ENCODE measurements at regions not wholly inside any gene's neighbourhood (a gene's known extent, or its start where the extent isn't known, plus 50 kb on each side); places are given as distances from the start of the nearest gene placed in this dataset.

GRCh38 chr5:126348855-126349635, 74.2 kb upstream of the GRAMD2B start:
- no peak overlapping the region for H3K4me3 ChIP-seq (ENCODE audit: low read length in 3 of 3)
- H3K27ac ChIP-seq (ENCODE audit: low read depth, low read length) = no peak overlapping the region
- no peaks in the 10 kb centered on the region for H3K36me3 ChIP-seq (ENCODE audit: control insufficient read depth in 3 of 3, insufficient read depth in 3 of 3, low read length in 3 of 3)
- H3K27me3 ChIP-seq (ENCODE audit: control insufficient read depth in 3 of 3, insufficient read depth in 3 of 3, low read length in 3 of 3) = no peaks in the 10 kb centered on the region
- no peak overlapping the region for H3K9ac ChIP-seq (ENCODE audit: low read depth in 1 of 3, low read length in 3 of 3)
- no peaks in the 10 kb centered on the region for H3K4me1 ChIP-seq (ENCODE audit: control insufficient read depth in 3 of 3, insufficient read depth in 3 of 3, low read length in 3 of 3)
- no peaks in the 10 kb centered on the region for H3K9me3 ChIP-seq (ENCODE audit: control insufficient read depth in 3 of 3, low read length in 3 of 3)

GRCh38 chr5:126351153-126351552, 72.1 kb upstream of the GRAMD2B start:
- Histone ChIP-seq H3K36me3 (ENCODE audit: control insufficient read depth in 3 of 3, insufficient read depth in 3 of 3, low read length in 3 of 3) (no peaks in the 10 kb centered on the region), H3K27me3 (ENCODE audit: control insufficient read depth in 3 of 3, insufficient read depth in 3 of 3, low read length in 3 of 3) (no peaks in the 10 kb centered on the region), H3K4me3 (ENCODE audit: low read length in 3 of 3) (no peak overlapping the region), H3K27ac (ENCODE audit: low read depth, low read length) (no peak overlapping the region), H3K4me1 (ENCODE audit: control insufficient read depth in 3 of 3, insufficient read depth in 3 of 3, low read length in 3 of 3) (no peaks in the 10 kb centered on the region), H3K9me3 (ENCODE audit: control insufficient read depth in 3 of 3, low read length in 3 of 3) (no peaks in the 10 kb centered on the region), H3K9ac (ENCODE audit: low read depth in 1 of 3, low read length in 3 of 3) (no peak overlapping the region)

- Histone ChIP-seq H3K27ac (ENCODE audit: low read depth, low read length) (peak overlapping the region; percentile 22), H3K9me3 (ENCODE audit: control insufficient read depth in 3 of 3, low read length in 3 of 3) (no peaks in the 10 kb centered on the region), H3K4me1 (ENCODE audit: control insufficient read depth in 3 of 3, insufficient read depth in 3 of 3, low read length in 3 of 3) (no peaks in the 10 kb centered on the region), H3K27me3 (ENCODE audit: control insufficient read depth in 3 of 3, insufficient read depth in 3 of 3, low read length in 3 of 3) (no peaks in the 10 kb centered on the region), H3K36me3 (ENCODE audit: control insufficient read depth in 3 of 3, insufficient read depth in 3 of 3, low read length in 3 of 3) (no peaks in the 10 kb centered on the region), H3K9ac (ENCODE audit: low read depth in 1 of 3, low read length in 3 of 3) (peak overlapping the region in 1 of 3 donors; percentile 25), H3K4me3 (ENCODE audit: low read length in 3 of 3) (peak overlapping the region in 2 of 3 donors; percentile 35 to 57)
Measured at GRCh38 chr5:126354012-126354857, 69.0 kb upstream of the GRAMD2B start.

- Histone ChIP-seq H3K9ac (ENCODE audit: low read depth in 1 of 3, low read length in 3 of 3) (no peak overlapping the region), H3K27ac (ENCODE audit: low read depth, low read length) (no peak overlapping the region), H3K4me1 (ENCODE audit: control insufficient read depth in 3 of 3, insufficient read depth in 3 of 3, low read length in 3 of 3) (no peaks in the 10 kb centered on the region), H3K9me3 (ENCODE audit: control insufficient read depth in 3 of 3, low read length in 3 of 3) (no peaks in the 10 kb centered on the region), H3K4me3 (ENCODE audit: low read length in 3 of 3) (no peak overlapping the region), H3K27me3 (ENCODE audit: control insufficient read depth in 3 of 3, insufficient read depth in 3 of 3, low read length in 3 of 3) (no peaks in the 10 kb centered on the region), H3K36me3 (ENCODE audit: control insufficient read depth in 3 of 3, insufficient read depth in 3 of 3, low read length in 3 of 3) (no peaks in the 10 kb centered on the region)
Measured at GRCh38 chr5:126354858-126355731, 68.1 kb upstream of the GRAMD2B start.

- no peaks in the 10 kb centered on the region for H3K36me3 ChIP-seq (ENCODE audit: control insufficient read depth in 3 of 3, insufficient read depth in 3 of 3, low read length in 3 of 3)
- no peak overlapping the region for H3K27ac ChIP-seq (ENCODE audit: low read depth, low read length)
- H3K9me3 ChIP-seq (ENCODE audit: control insufficient read depth in 3 of 3, low read length in 3 of 3) = no peaks in the 10 kb centered on the region
- no peaks in the 10 kb centered on the region for H3K27me3 ChIP-seq (ENCODE audit: control insufficient read depth in 3 of 3, insufficient read depth in 3 of 3, low read length in 3 of 3)
- no peaks in the 10 kb centered on the region for H3K4me1 ChIP-seq (ENCODE audit: control insufficient read depth in 3 of 3, insufficient read depth in 3 of 3, low read length in 3 of 3)
- H3K4me3 ChIP-seq (ENCODE audit: low read length in 3 of 3) = no peak overlapping the region
- no peak overlapping the region for H3K9ac ChIP-seq (ENCODE audit: low read depth in 1 of 3, low read length in 3 of 3)
Measured at GRCh38 chr5:126355940-126356339, 67.3 kb upstream of the GRAMD2B start.

GRCh38 chr5:126357585-126358342, 65.4 kb upstream of the GRAMD2B start:
- H3K27me3 ChIP-seq (ENCODE audit: control insufficient read depth in 3 of 3, insufficient read depth in 3 of 3, low read length in 3 of 3) = no peaks in the 10 kb centered on the region
- no peaks in the 10 kb centered on the region for H3K36me3 ChIP-seq (ENCODE audit: control insufficient read depth in 3 of 3, insufficient read depth in 3 of 3, low read length in 3 of 3)
- no peak overlapping the region for H3K9ac ChIP-seq (ENCODE audit: low read depth in 1 of 3, low read length in 3 of 3)
- no peaks in the 10 kb centered on the region for H3K4me1 ChIP-seq (ENCODE audit: control insufficient read depth in 3 of 3, insufficient read depth in 3 of 3, low read length in 3 of 3)
- no peak overlapping the region for H3K4me3 ChIP-seq (ENCODE audit: low read length in 3 of 3)
- no peaks in the 10 kb centered on the region for H3K9me3 ChIP-seq (ENCODE audit: control insufficient read depth in 3 of 3, low read length in 3 of 3)
- no peak overlapping the region for H3K27ac ChIP-seq (ENCODE audit: low read depth, low read length)

- Histone ChIP-seq H3K9ac (ENCODE audit: low read depth in 1 of 3, low read length in 3 of 3) (no peak overlapping the region), H3K4me1 (ENCODE audit: control insufficient read depth in 3 of 3, insufficient read depth in 3 of 3, low read length in 3 of 3) (peaks cover 0 to under 1% (median 0%) of the 10 kb centered on the region in 3 donors), H3K27ac (ENCODE audit: low read depth, low read length) (no peak overlapping the region), H3K36me3 (ENCODE audit: control insufficient read depth in 3 of 3, insufficient read depth in 3 of 3, low read length in 3 of 3) (no peaks in the 10 kb centered on the region), H3K27me3 (ENCODE audit: control insufficient read depth in 3 of 3, insufficient read depth in 3 of 3, low read length in 3 of 3) (no peaks in the 10 kb centered on the region), H3K9me3 (ENCODE audit: control insufficient read depth in 3 of 3, low read length in 3 of 3) (no peaks in the 10 kb centered on the region), H3K4me3 (ENCODE audit: low read length in 3 of 3) (no peak overlapping the region)
Measured at GRCh38 chr5:126358525-126358924, 64.7 kb upstream of the GRAMD2B start.

- Histone ChIP-seq H3K27ac (ENCODE audit: low read depth, low read length) (no peak overlapping the region), H3K36me3 (ENCODE audit: control insufficient read depth in 3 of 3, insufficient read depth in 3 of 3, low read length in 3 of 3) (no peaks in the 10 kb centered on the region), H3K4me1 (ENCODE audit: control insufficient read depth in 3 of 3, insufficient read depth in 3 of 3, low read length in 3 of 3) (peaks cover 0 to 2% (median 0%) of the 10 kb centered on the region in 3 donors), H3K4me3 (ENCODE audit: low read length in 3 of 3) (no peak overlapping the region), H3K27me3 (ENCODE audit: control insufficient read depth in 3 of 3, insufficient read depth in 3 of 3, low read length in 3 of 3) (no peaks in the 10 kb centered on the region), H3K9ac (ENCODE audit: low read depth in 1 of 3, low read length in 3 of 3) (no peak overlapping the region), H3K9me3 (ENCODE audit: control insufficient read depth in 3 of 3, low read length in 3 of 3) (no peaks in the 10 kb centered on the region)
Measured at GRCh38 chr5:126359884-126360283, 63.3 kb upstream of the GRAMD2B start.

GRCh38 chr5:126360467-126360866, 62.7 kb upstream of the GRAMD2B start:
- H3K9me3 ChIP-seq (ENCODE audit: control insufficient read depth in 3 of 3, low read length in 3 of 3) = no peaks in the 10 kb centered on the region
- peaks cover 0 to 2% (median 0%) of the 10 kb centered on the region in 3 donors for H3K4me1 ChIP-seq (ENCODE audit: control insufficient read depth in 3 of 3, insufficient read depth in 3 of 3, low read length in 3 of 3)
- no peak overlapping the region for H3K4me3 ChIP-seq (ENCODE audit: low read length in 3 of 3)
- H3K27me3 ChIP-seq (ENCODE audit: control insufficient read depth in 3 of 3, insufficient read depth in 3 of 3, low read length in 3 of 3) = no peaks in the 10 kb centered on the region
- no peak overlapping the region for H3K9ac ChIP-seq (ENCODE audit: low read depth in 1 of 3, low read length in 3 of 3)
- no peaks in the 10 kb centered on the region for H3K36me3 ChIP-seq (ENCODE audit: control insufficient read depth in 3 of 3, insufficient read depth in 3 of 3, low read length in 3 of 3)
- no peak overlapping the region for H3K27ac ChIP-seq (ENCODE audit: low read depth, low read length)
